ENCODE measurements at regions not wholly inside any gene's neighbourhood (a gene's known extent, or its start where the extent isn't known, plus 50 kb on each side); places are given as distances from the start of the nearest gene placed in this dataset.

GRCh38 chr6:19524366-19525186 is 312.6 kb upstream of the ID4 start (continued):
- TF ChIP-seq, protein P1, sequence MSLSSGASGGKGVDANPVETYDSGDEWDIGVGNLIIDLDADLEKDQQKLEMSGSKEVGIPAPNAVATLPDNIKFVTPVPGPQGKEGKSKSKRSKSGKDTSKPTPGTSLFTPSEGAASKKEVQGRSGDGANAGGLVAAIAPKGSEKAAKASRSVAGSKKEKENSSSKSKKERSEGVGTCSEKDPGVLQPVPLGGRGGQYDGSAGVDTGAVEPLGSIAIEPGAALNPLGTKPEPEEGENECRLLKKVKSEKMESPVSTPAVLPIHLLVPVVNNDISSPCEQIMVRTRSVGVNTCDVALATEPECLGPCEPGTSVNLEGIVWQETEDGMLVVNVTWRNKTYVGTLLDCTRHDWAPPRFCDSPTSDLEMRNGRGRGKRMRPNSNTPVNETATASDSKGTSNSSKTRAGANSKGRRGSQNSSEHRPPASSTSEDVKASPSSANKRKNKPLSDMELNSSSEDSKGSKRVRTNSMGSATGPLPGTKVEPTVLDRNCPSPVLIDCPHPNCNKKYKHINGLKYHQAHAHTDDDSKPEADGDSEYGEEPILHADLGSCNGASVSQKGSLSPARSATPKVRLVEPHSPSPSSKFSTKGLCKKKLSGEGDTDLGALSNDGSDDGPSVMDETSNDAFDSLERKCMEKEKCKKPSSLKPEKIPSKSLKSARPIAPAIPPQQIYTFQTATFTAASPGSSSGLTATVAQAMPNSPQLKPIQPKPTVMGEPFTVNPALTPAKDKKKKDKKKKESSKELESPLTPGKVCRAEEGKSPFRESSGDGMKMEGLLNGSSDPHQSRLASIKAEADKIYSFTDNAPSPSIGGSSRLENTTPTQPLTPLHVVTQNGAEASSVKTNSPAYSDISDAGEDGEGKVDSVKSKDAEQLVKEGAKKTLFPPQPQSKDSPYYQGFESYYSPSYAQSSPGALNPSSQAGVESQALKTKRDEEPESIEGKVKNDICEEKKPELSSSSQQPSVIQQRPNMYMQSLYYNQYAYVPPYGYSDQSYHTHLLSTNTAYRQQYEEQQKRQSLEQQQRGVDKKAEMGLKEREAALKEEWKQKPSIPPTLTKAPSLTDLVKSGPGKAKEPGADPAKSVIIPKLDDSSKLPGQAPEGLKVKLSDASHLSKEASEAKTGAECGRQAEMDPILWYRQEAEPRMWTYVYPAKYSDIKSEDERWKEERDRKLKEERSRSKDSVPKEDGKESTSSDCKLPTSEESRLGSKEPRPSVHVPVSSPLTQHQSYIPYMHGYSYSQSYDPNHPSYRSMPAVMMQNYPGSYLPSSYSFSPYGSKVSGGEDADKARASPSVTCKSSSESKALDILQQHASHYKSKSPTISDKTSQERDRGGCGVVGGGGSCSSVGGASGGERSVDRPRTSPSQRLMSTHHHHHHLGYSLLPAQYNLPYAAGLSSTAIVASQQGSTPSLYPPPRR (CRISPR knock-in tag; IDR thresholded peaks at IDR 0.05; ENCODE audit: borderline replicate concordance) = no peak
- TF ChIP-seq ZNF263 (CRISPR knock-in tag; IDR thresholded peaks at IDR 0.05; ENCODE audit: borderline replicate concordance) (no peak), RHOXF2B (CRISPR knock-in tag; conservative IDR thresholded peaks at IDR 0.05) (no peak)

- Histone ChIP-seq H3K4me2 (ENCODE audit: insufficient read depth, low read length) (no peak overlapping the region), H3K27me3 (ENCODE audit: control insufficient read depth in 2 of 2, insufficient read depth in 2 of 2, low read length in 2 of 2) (no peaks in the 10 kb centered on the region), H3K4me1 (replicated peaks in 1 of 2; ENCODE audit: control insufficient read depth in 2 of 2, insufficient read depth in 2 of 2, low read length in 2 of 2) (no peaks in the 10 kb centered on the region), H3K79me2 (ENCODE audit: control insufficient read depth, insufficient read depth, low read length) (no peaks in the 10 kb centered on the region), H2AFZ (ENCODE audit: low read depth, low read length) (no peak overlapping the region), H3K9ac (ENCODE audit: insufficient read depth in 1 of 2, low read depth in 2 of 2, low read length in 2 of 2) (no peak overlapping the region), H4K20me1 (replicated peaks; ENCODE audit: control insufficient read depth, insufficient read depth, low read length) (no peaks in the 10 kb centered on the region), H3K9me1 (ENCODE audit: control insufficient read depth, insufficient read depth, low read length) (no peaks in the 10 kb centered on the region), H3K9me3 (replicated peaks; ENCODE audit: control insufficient read depth, insufficient read depth, low read depth, low read length) (no peaks in the 10 kb centered on the region; the same call in 1 of the 2 replicates), H3K27ac (ENCODE audit: extremely low read depth, low read depth, low read length) (no peak overlapping the region), H3K4me3 (no peak overlapping the region), H3K36me3 (ENCODE audit: control insufficient read depth, insufficient read depth, low read length) (no peaks in the 10 kb centered on the region)
- in situ Hi-C loops (cut with MboI) (no loop called here), intact Hi-C loops (cut with micrococcal nuclease) (no loop called here)
- TF ChIP-seq ZNF408 (CRISPR knock-in tag; IDR thresholded peaks at IDR 0.05; ENCODE audit: low read depth) (no peak), ZEB2 (IDR thresholded peaks at IDR 0.05) (no peak)
- DNase-seq (ENCODE audit: extremely low read depth in 1 of 4, low spot score in 3 of 4) (no peak), ATAC-seq (no peak), FAIRE-seq (no peak)
- WGBS (ENCODE audit: insufficient coverage, low coverage, missing lambda C conversion rate) = 4% methylated on average over 3 of the region's 3 CpGs
- ChIA-PET POLR2A (no interaction called here), CTCF (ENCODE audit: low intra/inter-chr PET ratio) (no interaction called here)
- BruUV-seq (replicated peaks) = no TSS peak
Observed at GRCh38 chr6:19525673-19526072, 311.5 kb upstream of the ID4 start.
